NCI-H187 (cell line): ENCODE measurements at regions not wholly inside any gene's neighbourhood (a gene's known extent, or its start where the extent isn't known, plus 50 kb on each side); places are given as distances from the start of the nearest gene placed in this dataset.

ENCODE experiments used
- DNase-seq, 2 experiments: peaks; one replicate each; lab custom pipeline; 2025; lab: John Stamatoyannopoulos, UW

DNA sequence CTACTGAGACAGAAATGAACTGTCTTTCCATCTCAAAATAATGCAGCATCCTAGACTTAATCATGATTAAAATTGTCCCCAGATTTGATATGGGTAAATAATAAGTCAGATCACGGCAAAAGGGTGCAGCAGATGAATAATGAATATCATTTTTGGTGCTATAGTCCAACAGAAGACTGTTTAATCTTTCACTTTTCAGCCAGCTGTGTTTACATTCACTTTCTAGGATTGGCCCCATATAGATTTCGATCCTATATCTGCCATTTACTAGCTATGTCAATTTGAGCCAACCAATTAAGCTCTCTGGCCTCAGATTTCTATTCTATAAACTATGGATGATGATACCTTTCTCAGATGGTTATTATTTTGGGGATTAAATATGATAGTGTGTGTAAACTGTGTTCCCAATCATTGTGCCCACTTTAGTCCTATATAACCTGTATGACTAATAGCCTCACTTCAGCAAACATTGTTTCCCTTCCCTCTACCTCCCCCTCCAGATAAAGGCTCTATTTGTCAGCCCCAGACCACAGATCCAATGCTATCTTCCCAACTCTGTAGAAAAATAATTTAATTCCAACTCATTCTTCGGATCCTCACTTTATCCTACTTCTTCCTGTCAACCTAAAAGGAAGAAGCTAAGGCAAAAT lies 53.6 kb upstream of the NT5E start:
- DNase-seq, result no peak

DNA sequence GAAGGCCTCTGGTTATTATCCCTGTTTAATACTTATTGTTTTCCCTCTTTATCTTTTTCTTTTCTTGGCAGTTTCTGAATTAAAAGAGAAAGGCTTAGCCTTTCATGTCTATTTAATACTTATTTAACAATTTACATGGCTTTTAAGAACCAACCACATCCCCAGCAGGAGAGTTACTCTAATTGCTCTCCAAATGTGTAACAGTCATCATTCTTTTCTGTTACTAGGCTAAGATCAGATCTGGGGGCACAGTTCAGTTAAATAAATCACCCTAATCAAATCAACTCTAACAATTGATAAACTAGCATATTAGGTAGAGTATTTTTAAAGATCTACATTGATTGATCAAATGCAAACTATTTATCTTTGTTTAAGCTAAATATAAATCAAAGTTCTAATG lies 54.1 kb upstream of the NT5E start:
- DNase-seq, result no peak

DNA sequence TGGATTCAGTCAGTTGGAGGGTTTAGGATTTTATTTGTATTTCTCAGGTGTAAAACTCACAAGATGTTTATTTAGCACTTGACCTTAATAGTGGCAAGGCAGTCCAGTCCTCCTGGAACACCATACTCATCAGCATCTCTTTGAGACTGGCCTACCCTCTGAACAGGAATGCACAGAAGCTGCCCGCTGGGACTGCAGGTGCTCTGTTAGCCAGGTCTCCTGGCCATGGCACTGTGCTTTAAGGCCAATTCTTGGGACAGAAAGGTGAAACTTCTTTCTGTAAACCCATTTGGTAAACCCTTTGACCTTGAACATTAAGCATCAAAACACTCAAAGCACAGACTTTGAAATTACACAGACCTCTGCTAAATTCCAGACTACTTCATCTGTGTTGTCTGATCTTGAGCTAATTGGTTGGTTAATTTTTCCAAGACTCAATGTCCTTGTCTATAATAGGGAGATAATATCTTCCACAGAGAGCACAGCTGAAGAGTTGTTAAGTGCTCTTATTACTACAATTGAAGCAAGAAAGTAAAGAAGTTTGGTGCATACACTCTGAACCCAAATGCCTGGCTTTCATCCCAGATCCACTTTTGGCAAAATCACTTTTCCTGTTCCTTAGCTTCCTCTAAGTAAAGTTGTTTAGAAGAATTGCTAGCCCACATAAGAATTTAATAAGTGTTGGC lies 54.9 kb upstream of the NT5E start:
- no peak for DNase-seq

DNA sequence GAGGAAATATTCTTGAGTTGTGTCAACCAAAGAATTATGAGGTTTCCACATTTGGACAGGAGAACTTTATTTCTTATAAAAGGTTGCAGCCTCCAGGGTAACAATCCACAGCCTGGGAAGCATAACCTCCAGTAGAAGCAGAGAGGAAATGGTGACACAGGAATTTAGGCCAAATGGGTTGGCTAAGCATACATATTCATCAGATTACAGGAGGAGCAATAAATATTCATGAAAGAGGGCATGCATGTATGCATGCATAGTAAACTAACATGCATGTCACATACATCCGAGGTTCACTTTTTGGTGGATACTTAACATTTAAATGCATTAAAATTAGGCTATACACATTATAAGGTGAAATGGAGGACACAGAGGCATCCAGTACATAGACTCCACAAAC lies 55.7 kb upstream of the NT5E start:
- DNase-seq, result no peak

DNA sequence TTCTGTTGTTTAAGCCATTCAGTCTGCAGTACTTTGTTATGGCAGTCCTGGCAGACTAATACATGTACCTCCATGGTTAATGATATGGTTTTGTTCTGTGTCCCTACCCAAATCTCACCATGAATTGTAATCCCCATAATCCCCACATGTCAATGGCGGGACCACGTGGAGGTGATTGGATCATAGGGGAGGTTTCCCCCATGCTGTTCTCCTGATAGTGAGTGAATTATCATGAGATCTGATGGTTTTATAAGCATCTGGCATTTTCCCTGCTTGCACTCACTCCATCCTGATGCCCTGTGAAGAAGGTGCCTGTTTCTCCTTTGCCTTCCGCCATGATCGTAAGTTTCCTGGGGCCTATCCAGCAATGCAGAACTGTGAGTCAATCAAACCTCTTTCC lies 57.5 kb upstream of the NT5E start:
- no peak for DNase-seq

DNA sequence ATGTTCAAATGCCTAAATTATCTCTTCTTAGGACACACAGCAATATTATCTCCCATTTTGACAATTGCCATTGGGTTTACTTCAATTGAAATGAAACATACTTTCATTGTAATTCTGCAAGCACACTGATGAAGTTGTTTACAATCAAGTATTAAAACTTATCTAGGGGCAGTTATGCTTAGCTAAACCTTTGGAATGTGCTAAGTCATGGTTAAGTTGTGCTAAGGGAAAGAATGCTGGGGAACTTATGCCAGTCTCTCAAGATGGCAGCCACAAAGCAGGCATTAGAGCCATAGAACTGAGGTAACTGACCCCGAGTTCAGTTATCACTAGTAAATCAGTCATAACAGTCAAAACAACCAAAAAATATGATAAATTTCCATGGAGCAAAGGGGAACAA lies 59.1 kb upstream of the NT5E start:
- DNase-seq, result no peak

DNA sequence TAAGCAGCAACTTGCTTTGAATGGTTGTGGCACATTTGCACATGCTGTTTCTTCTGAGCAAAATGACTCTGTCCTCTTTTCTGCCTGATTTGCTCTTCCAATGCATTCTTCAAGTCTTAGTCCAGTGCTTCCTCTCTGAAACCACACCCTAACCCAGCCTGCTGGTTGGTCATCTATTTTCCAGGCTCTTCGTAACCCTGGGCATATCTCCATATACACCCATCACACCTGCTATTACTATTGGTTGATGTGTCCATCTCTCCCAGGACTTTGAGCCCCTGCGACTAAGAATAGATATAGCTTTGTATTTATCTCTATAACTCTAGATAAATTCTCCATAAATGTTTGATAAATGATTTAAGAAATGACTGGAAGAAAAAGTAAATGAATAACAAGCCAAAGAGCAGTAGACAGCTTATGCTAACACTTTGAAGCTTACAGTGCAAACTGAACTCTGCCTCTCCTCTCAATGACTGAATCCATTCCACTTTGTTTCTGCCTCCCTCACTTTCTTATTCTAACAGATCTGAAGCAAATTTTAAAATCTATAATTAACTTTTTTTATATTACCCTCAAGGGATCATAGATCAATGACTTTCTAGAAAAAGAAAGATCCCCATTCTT lies 59.7 kb upstream of the NT5E start:
- DNase-seq, result no peak

DNA sequence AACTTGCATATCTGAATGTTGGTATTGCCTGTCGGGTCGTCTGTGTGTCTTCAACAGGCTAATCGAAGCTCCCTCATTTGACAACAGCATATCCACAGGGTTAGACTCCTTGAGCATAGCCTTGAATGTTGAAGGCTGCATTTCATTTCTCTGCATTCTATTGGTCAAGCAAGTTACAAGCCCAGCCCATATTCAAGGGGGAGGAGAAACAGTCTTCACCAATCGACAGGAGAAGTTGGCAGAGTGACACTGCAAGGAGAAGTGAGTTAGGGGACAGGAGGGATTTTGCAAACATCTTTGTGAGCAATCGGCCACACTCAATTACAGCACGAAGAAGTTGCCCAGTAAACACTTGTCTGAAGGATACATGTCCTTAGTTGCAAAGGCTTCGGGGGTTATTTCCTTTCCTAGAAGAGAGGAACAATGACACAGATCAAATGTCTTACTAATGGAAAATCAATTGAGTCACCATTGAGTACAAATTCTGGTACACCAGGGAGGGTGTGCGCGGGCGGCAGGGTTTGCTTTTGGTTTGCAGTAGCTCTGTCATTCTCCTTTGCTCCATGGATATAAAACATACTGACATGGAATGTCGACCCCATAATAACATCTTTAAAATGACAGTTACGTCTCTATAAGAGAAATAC lies 60.6 kb upstream of the NT5E start:
- DNase-seq, result no peak

DNA sequence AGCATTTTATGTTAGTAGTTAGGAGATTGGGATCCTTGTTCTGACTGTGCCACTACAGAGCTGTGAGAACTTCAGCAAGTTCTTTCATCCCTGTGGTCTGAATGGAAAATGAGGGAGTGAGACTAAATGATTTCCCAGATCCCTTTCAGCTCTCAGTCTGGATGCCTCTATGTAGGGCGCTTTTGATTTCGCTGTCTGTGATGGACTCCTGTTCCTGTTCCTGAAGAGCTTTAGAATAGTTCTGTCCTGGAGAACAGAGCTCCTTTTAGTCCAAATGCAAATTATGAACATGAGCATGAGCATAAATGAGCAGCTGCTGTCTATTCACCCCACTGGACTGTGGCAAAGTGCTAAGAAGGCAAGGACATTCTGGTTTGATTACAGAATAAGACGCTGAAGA lies 61.4 kb upstream of the NT5E start:
- DNase-seq, result no peak

DNA sequence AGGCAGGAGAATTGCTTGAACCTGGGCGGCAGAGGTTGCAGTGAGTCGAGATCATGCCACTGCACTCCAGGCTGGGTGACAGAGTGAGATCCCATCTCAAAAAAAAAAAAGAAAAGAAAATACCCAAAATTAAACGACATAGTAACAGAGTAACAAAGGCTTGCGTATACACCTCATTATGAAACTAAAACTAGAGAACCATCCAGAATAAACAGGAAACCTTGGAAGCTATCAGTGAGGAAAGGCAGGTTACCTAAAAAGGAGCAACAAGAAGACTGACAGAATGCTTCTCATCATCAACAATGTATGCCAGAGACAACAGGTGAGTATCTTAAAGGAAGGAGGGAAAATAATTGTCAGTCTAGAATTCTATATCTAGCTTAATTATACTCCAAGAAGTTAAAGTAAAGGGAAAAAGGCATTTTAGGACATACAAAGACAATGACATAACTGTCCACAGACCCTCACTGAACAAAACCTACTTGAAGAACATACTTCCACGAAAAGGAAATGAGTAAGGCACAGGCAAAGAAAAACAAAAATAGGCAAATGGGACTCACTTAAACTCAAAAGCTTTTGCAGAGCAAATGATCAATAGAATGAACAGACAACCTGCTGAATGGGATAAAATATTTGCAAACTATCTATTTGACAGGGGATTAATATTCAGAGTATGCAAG lies 64.1 kb upstream of the NT5E start:
- no peak for DNase-seq

DNA sequence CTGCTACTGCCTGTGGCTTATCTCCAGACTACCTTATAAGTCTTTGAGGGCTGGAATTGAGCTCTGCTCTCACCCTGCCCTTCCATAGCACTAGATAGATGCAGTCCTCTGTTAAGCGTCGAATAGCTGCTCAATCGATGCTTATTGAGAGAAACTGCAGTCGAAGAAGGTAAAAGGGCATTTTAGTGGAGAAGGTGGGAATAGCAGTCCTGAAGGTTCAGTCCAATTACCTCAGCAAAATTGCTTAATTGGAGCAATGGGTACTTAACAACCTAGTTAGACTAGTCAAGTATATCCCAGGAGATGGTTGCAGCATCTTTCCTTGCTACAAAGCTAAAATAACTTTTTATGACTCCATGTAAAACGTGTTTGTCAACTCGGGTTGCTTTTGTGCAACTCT lies 66.8 kb upstream of the NT5E start:
- DNase-seq, result no peak

DNA sequence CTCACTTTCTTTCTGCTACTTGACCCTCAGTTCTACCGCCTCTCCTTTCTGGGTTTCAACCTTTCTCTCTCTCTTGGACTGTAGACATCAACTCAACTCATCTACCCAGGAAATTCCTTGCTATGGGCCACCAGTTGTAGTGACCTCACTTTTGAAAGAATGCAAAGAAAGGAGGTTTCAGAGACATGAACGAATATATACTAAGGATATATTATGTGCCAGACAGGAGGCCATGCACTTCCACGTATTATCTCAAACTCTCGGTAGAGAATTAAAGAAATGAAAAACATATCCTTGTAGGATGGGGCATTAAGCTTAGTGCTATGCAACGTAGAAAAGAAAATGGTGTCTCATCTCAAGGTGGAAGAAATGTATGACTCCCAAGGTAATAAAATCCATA lies 67.3 kb upstream of the NT5E start:
- no peak for DNase-seq

DNA sequence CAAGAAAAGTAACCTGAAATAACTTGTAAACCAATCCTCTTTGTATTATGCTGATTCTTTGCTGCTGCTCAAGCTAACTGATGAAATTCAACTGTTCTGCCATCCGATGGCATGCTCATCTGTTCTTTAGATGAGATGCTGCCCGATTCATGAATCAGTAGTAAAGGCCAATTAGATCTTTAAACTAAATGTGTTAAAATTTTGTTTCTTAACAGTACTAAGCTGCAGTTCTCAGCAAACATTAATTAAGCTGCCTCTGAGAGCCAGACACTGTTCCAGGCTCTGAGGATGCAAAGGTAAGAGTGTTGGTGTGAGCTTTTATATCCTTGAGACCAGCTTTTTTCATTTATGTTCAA lies 77.0 kb upstream of the NT5E start:
- DNase-seq, result no peak

DNA sequence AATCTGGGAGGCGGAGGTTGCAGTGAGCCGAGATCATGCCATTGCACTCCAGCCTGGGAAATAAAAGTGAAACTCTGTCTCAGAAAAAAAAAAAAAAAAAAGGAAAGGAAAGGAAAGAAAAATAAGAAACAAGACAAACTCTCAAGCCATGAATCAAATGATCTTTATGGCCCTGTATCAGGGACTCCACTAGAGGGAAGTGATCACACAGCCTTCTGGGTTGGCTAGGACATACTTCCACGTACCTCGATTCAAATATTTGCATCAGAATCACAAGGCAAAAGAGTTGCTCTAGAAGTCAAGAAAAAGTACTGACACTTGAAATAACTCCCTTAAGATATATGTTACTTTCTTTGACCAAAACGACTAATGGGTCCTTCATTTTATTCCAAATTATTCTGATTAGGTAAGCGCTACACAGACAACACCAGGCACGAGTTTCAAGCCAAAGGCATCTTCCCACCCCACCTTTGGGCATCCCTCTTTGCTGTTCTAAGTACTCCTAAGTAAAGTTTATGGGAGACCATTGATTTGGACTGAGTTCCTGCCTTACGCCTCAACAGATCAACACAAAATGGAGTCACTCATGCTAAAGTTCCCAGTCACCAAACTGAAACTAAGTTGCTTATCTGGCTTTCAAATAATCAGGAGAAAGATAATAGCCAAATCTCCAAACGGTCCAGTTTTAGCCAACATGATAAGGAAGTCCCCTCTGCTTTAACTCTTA lies 77.5 kb upstream of the NT5E start:
- no peak for DNase-seq

DNA sequence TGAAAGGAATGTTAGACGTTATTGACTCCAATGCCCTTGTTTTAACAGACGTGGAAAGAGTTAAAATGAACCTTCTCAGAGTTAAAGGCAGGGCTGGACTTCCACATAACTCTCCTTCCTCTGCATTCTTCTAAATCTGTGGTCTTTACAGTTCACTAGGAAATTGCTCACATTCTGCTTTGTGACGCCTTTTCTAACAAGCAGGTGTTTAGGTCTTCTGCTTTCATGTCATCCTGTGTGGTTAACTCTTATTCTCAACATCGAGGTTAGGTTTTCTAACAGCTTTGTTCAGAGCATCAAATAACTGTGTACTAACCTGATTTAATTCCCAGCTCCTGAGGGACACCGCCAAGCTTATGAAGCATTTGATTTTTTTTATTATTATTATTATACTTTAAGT lies 81.3 kb upstream of the NT5E start:
- DNase-seq, result no peak

DNA sequence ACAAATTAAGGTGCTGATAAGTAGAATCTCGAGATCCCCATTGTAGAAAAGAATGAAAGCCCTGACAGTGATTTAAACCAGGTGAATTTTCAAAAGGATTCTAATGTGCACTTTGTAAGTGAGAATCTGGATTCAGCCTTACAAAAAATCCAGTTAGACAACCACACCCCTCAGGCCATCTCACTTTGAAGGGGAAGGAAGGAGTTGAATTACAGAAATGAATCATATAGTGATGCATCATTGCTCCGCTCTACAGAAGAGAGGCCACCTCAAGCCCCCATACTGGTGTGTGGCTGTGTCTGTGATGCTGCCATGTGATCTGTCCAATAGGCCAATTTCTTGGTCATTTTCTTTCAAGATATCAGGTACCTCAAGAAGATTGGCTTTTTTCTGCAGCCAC lies 85.5 kb upstream of the NT5E start:
- no peak for DNase-seq

DNA sequence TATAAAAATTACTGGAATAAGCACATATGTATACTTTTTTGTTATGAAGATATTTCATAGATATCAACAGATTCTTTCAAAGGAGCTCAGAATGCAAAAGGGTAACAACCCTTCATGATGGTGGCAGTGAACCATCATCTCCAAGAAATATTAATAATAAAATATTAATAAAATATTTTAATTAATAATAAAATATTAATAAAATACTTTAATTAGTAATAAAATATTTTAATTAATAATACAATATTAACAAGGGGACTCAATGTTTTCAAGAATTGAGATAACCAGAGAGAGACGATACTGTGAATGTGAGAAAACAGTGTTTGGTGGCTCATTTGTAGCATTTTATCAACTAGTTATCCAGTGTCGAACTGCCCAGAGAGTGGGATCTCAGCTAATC lies 86.0 kb upstream of the NT5E start:
- no peak for DNase-seq

DNA sequence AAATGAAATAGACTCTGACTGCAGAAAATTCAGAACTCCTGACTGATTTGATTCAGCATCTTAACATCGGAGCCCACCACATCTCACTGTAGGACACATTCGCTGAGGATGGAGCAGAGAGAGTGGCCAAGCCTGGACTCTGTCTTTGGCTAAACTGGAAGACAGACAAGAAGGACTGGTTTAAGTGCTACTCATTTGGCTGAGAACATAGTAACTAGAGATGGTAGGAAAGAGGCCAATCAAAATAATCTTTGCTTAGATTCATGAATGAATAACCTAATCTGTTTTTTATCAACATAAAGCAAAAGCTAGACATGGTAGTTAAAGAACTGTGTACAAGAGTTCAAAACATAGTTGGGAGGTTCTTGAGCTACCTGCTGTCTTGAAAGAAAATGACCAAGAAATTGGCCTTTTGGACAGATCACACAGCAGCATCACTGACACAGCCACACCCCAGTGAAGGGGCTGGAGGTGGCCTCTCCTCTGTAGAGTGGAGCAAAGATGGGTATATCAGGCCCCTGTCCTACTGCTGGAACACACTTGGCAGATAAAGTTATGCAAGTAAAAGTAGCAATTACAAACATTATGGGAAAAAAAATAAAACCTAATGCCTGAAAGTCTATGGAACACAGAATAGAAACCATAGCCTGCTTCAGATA lies 87.1 kb upstream of the NT5E start:
- DNase-seq, result no peak

DNA sequence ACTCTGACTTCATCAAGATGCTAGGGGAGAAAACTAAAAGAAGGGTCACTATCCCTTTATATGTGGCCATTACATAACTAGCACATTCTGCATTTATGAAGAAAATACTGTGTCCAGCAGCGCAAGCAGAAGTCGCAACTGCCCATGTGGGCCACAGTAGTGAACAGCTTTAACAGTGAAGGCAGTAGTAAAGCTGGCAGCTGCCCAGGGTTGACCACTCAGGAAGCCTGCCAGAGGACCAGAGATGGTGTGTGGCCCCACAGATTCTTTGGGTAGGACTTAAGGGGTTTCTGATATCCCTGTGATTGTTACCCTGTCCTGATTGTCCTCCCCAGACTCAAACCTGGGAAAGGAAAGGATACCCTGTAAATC lies 88.3 kb upstream of the NT5E start:
- no peak for DNase-seq

DNA sequence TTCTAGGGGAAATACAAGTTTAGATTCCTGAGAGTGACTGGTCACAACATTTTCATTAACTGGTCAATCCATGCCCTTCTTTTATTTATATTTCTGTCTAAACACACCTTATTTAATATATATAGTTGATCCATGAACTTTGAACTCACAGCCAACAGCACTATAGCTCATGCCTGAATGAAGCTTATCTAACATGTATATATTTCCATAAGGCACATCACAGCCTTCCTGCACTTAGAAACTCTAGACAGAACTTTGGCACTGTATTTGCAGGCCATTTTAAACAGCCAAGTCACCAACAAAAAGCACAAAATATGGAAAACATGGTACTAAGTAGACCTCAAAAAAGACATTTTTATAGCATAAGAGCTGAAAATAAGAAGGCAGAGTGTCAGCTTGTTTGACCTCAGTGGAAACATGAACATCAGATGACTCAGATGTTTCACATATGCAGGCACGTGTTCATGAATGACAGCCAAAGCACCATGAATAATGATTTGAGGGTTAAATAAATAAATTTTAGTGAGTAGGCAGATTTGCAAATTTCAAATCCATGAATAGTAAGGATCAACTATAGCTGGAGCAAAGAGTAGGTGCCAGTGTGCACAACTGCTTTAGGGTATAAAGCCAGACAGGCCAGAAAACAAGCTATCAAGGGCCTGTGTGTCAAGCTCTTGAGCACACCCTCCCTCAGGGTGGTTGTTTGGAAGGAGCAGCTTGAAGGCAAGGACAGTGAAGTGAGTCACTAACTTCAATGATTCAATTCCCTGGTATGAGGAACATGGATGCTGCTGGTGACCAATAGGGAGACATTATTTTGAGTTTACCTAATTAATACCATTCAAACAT lies 88.9 kb upstream of the NT5E start:
- DNase-seq, result no peak

DNA sequence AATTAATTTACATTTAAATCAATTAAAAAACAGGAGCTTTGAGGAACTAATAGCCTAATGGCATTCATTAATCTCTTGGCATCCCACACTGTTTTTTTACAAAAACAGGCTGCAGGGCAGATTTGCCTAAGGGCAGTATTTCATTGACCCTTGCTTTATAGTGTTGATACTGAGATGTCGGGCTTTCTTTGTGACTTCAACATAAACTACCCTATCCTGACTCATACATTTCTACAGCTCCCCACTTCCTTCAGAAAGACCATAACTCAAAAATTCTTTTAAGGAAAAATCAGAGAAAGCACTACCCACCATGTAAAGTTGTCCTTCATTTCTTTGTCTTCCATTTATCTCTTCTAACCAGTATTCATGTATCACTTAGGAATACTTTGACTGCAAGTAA lies 92.2 kb upstream of the NT5E start:
- DNase-seq, result no peak
